ENCODE measurements at regions not wholly inside any gene's neighbourhood (a gene's known extent, or its start where the extent isn't known, plus 50 kb on each side); places are given as distances from the start of the nearest gene placed in this dataset.

DNA sequence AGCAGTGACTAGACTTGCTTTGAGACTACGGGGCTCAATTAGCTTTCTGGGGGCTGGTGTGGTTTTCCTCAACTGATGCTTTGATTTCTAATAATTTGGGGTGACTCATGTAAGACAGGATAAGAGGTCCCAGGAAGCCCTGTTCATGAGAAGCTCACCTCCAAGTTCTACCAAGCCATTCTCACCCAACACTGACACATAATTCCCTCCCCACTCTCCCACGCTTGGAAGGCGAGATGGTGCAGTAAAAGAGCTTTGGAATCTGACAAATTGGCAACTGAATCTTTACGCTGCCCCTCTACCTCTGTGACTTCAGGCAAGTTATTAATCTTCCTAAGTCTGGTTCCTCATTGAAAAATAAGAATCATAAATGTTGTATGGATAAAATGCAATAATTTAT, 299.1 kb upstream of the DUSP10 start:
- Histone ChIP-seq H3K36me3 (ENCODE audit: insufficient read depth, low read length) (no peaks in the 10 kb centered on the region), H3K27ac (ENCODE audit: low read depth, low read length) (no peak overlapping the region), H3K4me3 (ENCODE audit: insufficient read depth, low read length) (no peak overlapping the region), H3K27me3 (ENCODE audit: insufficient read depth, low read length) (no peaks in the 10 kb centered on the region), H3K79me2 (ENCODE audit: insufficient read depth, low read length) (no peaks in the 10 kb centered on the region), H3K9me3 (ENCODE audit: low read depth, low read length) (no peaks in the 10 kb centered on the region), H3K4me1 (ENCODE audit: insufficient read depth, low read length) (peaks cover 25% of the 10 kb centered on the region), H2AFZ (ENCODE audit: low read length) (no peak overlapping the region), H4K20me1 (ENCODE audit: insufficient read depth, low read length) (no peaks in the 10 kb centered on the region), H3K4me2 (ENCODE audit: insufficient read depth, low read length) (no peak overlapping the region)
- TF ChIP-seq, protein P1, sequence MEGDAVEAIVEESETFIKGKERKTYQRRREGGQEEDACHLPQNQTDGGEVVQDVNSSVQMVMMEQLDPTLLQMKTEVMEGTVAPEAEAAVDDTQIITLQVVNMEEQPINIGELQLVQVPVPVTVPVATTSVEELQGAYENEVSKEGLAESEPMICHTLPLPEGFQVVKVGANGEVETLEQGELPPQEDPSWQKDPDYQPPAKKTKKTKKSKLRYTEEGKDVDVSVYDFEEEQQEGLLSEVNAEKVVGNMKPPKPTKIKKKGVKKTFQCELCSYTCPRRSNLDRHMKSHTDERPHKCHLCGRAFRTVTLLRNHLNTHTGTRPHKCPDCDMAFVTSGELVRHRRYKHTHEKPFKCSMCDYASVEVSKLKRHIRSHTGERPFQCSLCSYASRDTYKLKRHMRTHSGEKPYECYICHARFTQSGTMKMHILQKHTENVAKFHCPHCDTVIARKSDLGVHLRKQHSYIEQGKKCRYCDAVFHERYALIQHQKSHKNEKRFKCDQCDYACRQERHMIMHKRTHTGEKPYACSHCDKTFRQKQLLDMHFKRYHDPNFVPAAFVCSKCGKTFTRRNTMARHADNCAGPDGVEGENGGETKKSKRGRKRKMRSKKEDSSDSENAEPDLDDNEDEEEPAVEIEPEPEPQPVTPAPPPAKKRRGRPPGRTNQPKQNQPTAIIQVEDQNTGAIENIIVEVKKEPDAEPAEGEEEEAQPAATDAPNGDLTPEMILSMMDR (IDR thresholded peaks at IDR 0.05; ENCODE audit: extremely low read depth, low read depth, low read length), result no peak
- DNase-seq (ENCODE audit: insufficient read length, low spot score, missing footprints), result no peak

DNA sequence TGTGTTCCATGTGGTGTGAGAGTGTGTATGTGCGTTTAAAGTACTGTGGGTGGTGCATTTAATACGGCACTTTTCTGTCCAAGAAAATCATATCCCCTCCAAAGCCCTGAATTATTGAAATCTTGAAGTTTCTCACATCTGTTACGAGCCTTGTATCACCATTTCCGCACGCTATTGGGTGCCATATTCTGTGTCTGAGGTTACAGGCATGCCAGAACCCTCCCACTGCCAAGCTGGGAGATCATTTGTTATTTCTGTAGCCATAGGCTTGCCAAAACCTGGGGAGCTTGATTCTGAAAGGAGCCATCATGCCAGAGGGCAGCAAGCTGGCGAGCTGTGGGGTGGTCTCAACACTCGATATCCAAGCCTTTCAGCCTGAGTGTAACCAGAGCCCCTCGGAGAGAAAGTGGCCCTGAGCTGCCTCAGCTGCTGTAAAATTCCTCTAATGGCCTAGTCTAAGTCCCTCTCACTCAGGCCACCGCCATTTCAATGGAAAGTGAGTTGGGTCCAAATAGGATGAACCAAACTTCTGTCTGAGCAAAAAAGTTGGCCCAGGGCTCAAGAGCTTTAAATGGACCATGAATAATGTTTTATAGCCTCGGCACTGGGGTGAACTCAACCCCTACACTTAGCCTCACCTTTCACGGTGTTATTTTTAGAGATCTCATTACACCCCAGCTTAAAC, 298.4 kb upstream of the DUSP10 start:
- H3K27ac ChIP-seq (ENCODE audit: low read depth, low read length), result no peak overlapping the region
- TF ChIP-seq, protein P1 (IDR thresholded peaks at IDR 0.05; ENCODE audit: extremely low read depth, low read depth, low read length), result no peak
- H3K27me3 ChIP-seq (ENCODE audit: insufficient read depth, low read length), result no peaks in the 10 kb centered on the region
- H2AFZ ChIP-seq (ENCODE audit: low read length), result no peak overlapping the region
- H3K4me2 ChIP-seq (ENCODE audit: insufficient read depth, low read length), result no peak overlapping the region
- H3K79me2 ChIP-seq (ENCODE audit: insufficient read depth, low read length), result no peaks in the 10 kb centered on the region
- no peaks in the 10 kb centered on the region for H3K36me3 ChIP-seq (ENCODE audit: insufficient read depth, low read length)
- H3K9me3 ChIP-seq (ENCODE audit: low read depth, low read length), result no peaks in the 10 kb centered on the region
- H3K4me1 ChIP-seq (ENCODE audit: insufficient read depth, low read length), result peaks cover 25% of the 10 kb centered on the region
- DNase-seq (ENCODE audit: insufficient read length, low spot score, missing footprints), result peak; percentile 37
- H4K20me1 ChIP-seq (ENCODE audit: insufficient read depth, low read length), result no peaks in the 10 kb centered on the region
- no peak overlapping the region for H3K4me3 ChIP-seq (ENCODE audit: insufficient read depth, low read length)

DNA sequence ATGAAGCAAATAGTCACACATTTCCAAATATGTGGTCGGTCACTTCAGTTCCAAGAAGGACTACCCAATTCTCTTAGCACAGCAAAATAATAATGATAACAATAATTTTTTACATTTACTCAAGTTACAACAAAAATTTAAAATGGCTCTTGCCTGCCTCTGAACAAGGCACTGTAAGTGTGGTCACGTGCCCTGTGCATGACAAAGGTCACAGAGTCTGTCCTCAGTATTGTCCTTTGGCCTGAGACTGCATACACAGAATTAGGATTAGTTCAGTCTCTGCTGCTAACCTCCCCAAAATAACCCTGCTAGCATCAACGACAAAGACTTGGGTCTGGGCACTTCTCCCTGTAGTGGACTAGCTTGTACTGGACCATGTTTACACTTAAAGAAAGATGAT, 297.1 kb upstream of the DUSP10 start:
- no peak overlapping the region for H2AFZ ChIP-seq (ENCODE audit: low read length)
- no peak for DNase-seq (ENCODE audit: insufficient read length, low spot score, missing footprints)
- no peaks in the 10 kb centered on the region for H3K27me3 ChIP-seq (ENCODE audit: insufficient read depth, low read length)
- no peak overlapping the region for H3K27ac ChIP-seq (ENCODE audit: low read depth, low read length)
- H3K36me3 ChIP-seq (ENCODE audit: insufficient read depth, low read length), result no peaks in the 10 kb centered on the region
- TF ChIP-seq, protein P1 (IDR thresholded peaks at IDR 0.05; ENCODE audit: extremely low read depth, low read depth, low read length), result no peak
- H3K4me2 ChIP-seq (ENCODE audit: insufficient read depth, low read length), result no peak overlapping the region
- H3K4me1 ChIP-seq (ENCODE audit: insufficient read depth, low read length), result peaks cover 21% of the 10 kb centered on the region
- H4K20me1 ChIP-seq (ENCODE audit: insufficient read depth, low read length), result no peaks in the 10 kb centered on the region
- H3K79me2 ChIP-seq (ENCODE audit: insufficient read depth, low read length), result no peaks in the 10 kb centered on the region
- no peak overlapping the region for H3K4me3 ChIP-seq (ENCODE audit: insufficient read depth, low read length)
- no peaks in the 10 kb centered on the region for H3K9me3 ChIP-seq (ENCODE audit: low read depth, low read length)

DNA sequence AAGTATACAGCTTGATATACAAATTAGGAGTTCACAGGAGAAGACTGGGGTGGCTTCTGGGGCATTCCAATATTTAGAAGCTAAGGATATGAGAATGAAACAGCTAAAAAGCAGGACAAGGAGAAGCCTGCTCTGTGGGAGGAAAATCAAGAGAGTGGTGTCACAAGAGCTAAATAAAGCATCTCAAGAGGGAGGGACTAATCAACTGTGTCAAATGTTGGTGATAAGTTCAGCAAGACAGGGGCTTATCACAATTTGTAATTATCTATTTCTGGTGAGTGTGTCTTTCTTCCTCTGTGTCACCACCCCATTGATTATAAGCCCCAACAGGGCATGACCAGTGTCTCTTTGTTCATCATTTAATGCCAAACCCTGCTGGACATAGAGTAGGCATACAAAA, 295.8 kb upstream of the DUSP10 start:
- no peak overlapping the region for H3K4me2 ChIP-seq (ENCODE audit: insufficient read depth, low read length)
- no peaks in the 10 kb centered on the region for H3K27me3 ChIP-seq (ENCODE audit: insufficient read depth, low read length)
- H3K79me2 ChIP-seq (ENCODE audit: insufficient read depth, low read length), result no peaks in the 10 kb centered on the region
- H3K9me3 ChIP-seq (ENCODE audit: low read depth, low read length), result no peaks in the 10 kb centered on the region
- H3K4me1 ChIP-seq (ENCODE audit: insufficient read depth, low read length), result peaks cover 13% of the 10 kb centered on the region
- no peaks in the 10 kb centered on the region for H3K36me3 ChIP-seq (ENCODE audit: insufficient read depth, low read length)
- no peak overlapping the region for H2AFZ ChIP-seq (ENCODE audit: low read length)
- TF ChIP-seq, protein P1 (IDR thresholded peaks at IDR 0.05; ENCODE audit: extremely low read depth, low read depth, low read length), result no peak
- H3K4me3 ChIP-seq (ENCODE audit: insufficient read depth, low read length), result no peak overlapping the region
- no peak for DNase-seq (ENCODE audit: insufficient read length, low spot score, missing footprints)
- no peaks in the 10 kb centered on the region for H4K20me1 ChIP-seq (ENCODE audit: insufficient read depth, low read length)
- H3K27ac ChIP-seq (ENCODE audit: low read depth, low read length), result no peak overlapping the region
